ENCODE measurements at regions not wholly inside any gene's neighbourhood (a gene's known extent, or its start where the extent isn't known, plus 50 kb on each side); places are given as distances from the start of the nearest gene placed in this dataset.

GRCh38 chr6:166744223-166745134 is 117.4 kb upstream of the RPS6KA2 start:
- no peaks in the 10 kb centered on the region for H3K9me3 Mint-ChIP-seq (ENCODE audit: insufficient read depth)
- H3K27ac Mint-ChIP-seq = no peak overlapping the region
- 93% methylated on average over 33 of the region's 33 CpGs for WGBS (ENCODE audit: insufficient coverage)
- peaks cover 5% of the 10 kb centered on the region for H3K4me1 Mint-ChIP-seq
- H4K20me1 ChIP-seq (ENCODE audit: control insufficient read depth, insufficient read depth, low read length, poor library complexity, severe bottlenecking) = no peaks in the 10 kb centered on the region
- H3K4me3 Mint-ChIP-seq = no peak overlapping the region
- H3K9ac ChIP-seq (ENCODE audit: low read length) = no peak overlapping the region
- H3K4me3 ChIP-seq (ENCODE audit: control extremely low read depth in 1 of 5, extremely low read depth in 1 of 5, insufficient read depth in 1 of 5, low read depth in 2 of 5, low read length in 4 of 5) = no peak overlapping the region
- no peak for DNase-seq
- intact Hi-C loops (cut with micrococcal nuclease) = no loop called here
- peaks cover 0 to 6% (median 0%) of the 10 kb centered on the region in 3 donors for H3K9me3 ChIP-seq (ENCODE audit: control extremely low read depth in 1 of 3, control insufficient read depth in 2 of 3, insufficient read depth in 1 of 3, low read length in 2 of 3)
- no peak for ATAC-seq (ENCODE audit: low read depth)
- H3K27ac ChIP-seq (ENCODE audit: low read length in 2 of 2) = no peak overlapping the region
- POLR2A ChIA-PET = interaction anchor here (0.7 kb wide), 1 partner anchor 156 kb away, joined by 3 read pairs; no protein-coding TSS in a partner anchor
- CTCF ChIA-PET = no interaction called here
- no peak overlapping the region for H3K4me2 ChIP-seq (replicated peaks; ENCODE audit: low read depth, low read length, poor library complexity, severe bottlenecking)
- H3K27me3 ChIP-seq (replicated peaks in 1 of 4; ENCODE audit: control extremely low read depth in 1 of 4, control insufficient read depth in 3 of 4, insufficient read depth in 4 of 4, low read length in 3 of 4) = peaks cover 0 to 12% (median 2%) of the 10 kb centered on the region in 4 experiments
- H2AFZ ChIP-seq (ENCODE audit: insufficient read depth, low read depth, low read length, poor library complexity, severe bottlenecking) = no peak overlapping the region
- no peaks in the 10 kb centered on the region for H3K27me3 Mint-ChIP-seq
- H3K4me1 ChIP-seq (ENCODE audit: control insufficient read depth in 2 of 2, insufficient read depth in 2 of 2, low read length in 2 of 2) = peaks cover 0 to 10% of the 10 kb centered on the region in 2 donors
- no peaks in the 10 kb centered on the region for H3K36me3 ChIP-seq (replicated peaks in 1 of 2; ENCODE audit: control extremely low read depth in 1 of 2, control insufficient read depth in 1 of 2, extremely low read depth in 1 of 2, insufficient read depth in 2 of 2, low read length in 1 of 2)
- TF ChIP-seq CTCF (IDR thresholded peaks at IDR 0.05) (no peak), EZH2 (IDR thresholded peaks at IDR 0.05; ENCODE audit: borderline replicate concordance, insufficient read depth, low read depth, low read length, poor library complexity, severe bottlenecking) (no peak)
- no peaks in the 10 kb centered on the region for H3K79me2 ChIP-seq (ENCODE audit: control insufficient read depth, insufficient read depth, low read length)

All from B cell (primary cell).